D721Med (cell line): ENCODE measurements at regions not wholly inside any gene's neighbourhood (a gene's known extent, or its start where the extent isn't known, plus 50 kb on each side); places are given as distances from the start of the nearest gene placed in this dataset.

ENCODE experiments used
- DNase-seq: peaks from one replicate; pipeline ENCODE4 v3.0.0; 2011; ENCODE audit warnings: low spot score; ENCODE audit not compliant: insufficient read length
- FAIRE-seq: peaks from 2 replicates; lab custom pipeline; 2011; peaks lifted over from hg19 to GRCh38; lab: Jason Lieb, UNC
- CTCF ChIP-seq: IDR thresholded peaks from 2 replicates; pipeline ENCODE4 v1.5.1; 2012; ENCODE audit warnings: mild to moderate bottlenecking, control low read depth; ENCODE audit not compliant: insufficient read depth; ENCODE audit errors: missing control alignments

DNA sequence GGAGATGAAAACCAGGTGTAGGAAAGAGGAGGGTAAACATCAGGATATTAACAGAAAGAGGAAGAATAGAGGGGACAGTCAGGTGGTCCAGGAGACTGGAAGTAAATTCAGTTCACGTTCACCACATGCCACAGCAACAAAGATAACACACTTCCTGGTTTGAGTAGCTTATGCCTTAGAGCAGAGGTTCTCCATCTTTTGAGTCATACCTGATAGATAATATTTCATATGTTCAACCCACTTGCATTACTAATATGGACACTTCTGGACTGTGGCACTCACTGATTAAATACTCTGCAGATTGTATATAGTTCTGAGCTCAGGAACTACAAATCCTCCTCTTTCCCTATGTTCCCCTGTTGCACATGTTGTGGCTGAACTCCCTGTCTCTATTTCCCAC is 179.9 kb upstream of the NR3C1 start:
- FAIRE-seq (no peak), DNase-seq (no peak)
- TF ChIP-seq CTCF, result no peak

GRCh38 chr5:143582869-143583268 is 179.4 kb upstream of the NR3C1 start:
- FAIRE-seq, result no peak
- no peak for DNase-seq
- no peak for TF ChIP-seq CTCF

GRCh38 chr5:143582176-143582575 is 178.7 kb upstream of the NR3C1 start:
- FAIRE-seq (no peak), DNase-seq (no peak)
- TF ChIP-seq CTCF, result no peak

DNA sequence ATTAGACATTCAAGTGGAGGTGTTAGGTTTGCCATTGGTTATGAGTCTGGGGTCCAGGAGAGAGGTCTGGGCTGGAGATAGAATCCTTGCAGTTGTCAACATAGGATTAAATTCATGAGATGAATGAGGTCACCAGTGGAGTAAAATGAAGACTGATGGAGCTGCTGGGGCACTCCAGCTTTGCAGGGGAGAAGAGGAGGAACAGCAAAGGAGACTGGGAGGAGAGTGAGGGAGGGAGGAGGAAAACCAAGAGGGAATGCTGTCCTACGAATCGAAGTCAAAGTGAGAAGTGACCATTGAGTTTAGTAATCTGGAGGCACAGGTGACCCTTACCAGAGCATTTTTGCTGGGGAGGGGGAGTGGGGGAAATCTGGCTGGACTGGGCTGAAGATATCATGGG is 178.2 kb upstream of the NR3C1 start:
- no peak for DNase-seq
- TF ChIP-seq CTCF, result no peak
- FAIRE-seq, result no peak

DNA sequence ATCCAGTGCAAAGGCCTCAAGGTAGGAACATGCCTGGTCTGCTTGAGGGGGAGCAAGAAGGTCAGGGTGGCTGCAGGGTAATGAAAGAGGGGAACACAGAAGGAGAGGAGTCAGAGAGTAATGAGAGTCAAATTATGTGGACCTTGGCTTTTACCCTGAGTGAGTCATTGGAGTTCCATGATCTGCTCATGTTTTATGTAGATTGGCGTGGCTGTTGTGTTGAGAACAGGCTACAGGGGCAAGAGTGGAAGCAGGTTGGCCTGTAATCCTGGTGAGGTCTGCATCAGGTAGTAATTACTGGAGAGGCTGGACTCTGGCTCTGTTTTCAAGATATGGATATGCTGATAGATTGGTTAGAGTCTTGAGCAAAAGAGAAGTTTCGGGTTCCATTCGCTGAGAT is 177.7 kb upstream of the NR3C1 start:
- no peak for TF ChIP-seq CTCF
- FAIRE-seq (no peak), DNase-seq (no peak)

DNA sequence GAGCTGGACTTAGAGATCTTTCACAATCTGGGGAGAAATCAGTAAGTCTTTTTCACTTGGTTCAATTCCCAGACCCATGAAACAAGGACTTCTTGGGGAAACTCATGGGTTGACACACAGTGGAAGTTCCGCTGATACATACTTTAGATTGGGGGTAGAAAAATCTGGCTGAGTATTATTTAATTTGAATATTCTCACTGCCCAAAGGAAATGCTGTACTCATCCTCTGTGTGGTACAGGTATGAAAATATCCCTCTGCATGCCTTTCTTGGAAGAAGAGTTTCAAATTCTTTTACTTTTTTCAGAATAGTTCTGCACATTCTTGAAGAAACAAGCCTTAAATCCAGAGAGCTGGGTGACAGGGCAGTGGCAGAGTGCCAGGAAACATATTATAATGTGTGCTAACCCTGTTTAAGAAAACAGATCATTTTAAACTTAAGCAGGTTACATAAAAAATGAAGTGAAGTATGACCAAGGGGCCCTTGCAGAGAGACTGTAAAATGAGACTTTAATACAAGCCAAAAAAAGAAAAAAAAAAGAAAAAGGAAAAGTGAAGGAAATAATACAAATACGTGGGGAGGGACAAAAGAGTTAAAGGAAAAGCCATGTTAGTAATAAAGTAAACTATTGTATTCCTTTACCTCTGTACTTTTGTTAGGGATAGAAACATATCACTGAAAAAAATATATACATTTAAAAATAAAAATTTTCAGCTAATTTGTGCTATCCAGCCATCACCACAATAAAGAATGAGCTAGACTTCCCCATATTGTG is 173.4 kb upstream of the NR3C1 start:
- no peak for TF ChIP-seq CTCF
- no peak for DNase-seq
- FAIRE-seq, result no peak

DNA sequence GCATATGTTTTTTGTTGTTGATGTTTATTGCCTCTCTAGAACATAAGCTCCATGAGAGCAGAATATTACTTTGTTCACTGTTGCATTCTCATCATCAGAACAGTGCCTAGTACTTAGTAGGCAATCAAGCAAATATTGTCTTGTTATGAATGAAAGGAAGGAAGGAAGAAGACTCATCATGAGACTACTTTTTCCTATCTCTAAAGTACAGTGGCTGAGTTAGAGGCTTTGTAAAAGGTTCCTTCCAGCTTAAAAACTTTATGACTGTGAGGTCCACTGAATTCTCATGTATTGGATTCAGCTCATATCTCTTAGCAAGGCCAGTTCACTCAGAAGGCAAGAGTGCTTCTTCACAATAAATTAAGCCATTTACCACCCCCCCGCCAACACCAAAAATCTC is 171.8 kb upstream of the NR3C1 start:
- FAIRE-seq (no peak), DNase-seq (no peak)
- no peak for TF ChIP-seq CTCF
